ENCODE measurements at regions not wholly inside any gene's neighbourhood (a gene's known extent, or its start where the extent isn't known, plus 50 kb on each side); places are given as distances from the start of the nearest gene placed in this dataset.

DNA sequence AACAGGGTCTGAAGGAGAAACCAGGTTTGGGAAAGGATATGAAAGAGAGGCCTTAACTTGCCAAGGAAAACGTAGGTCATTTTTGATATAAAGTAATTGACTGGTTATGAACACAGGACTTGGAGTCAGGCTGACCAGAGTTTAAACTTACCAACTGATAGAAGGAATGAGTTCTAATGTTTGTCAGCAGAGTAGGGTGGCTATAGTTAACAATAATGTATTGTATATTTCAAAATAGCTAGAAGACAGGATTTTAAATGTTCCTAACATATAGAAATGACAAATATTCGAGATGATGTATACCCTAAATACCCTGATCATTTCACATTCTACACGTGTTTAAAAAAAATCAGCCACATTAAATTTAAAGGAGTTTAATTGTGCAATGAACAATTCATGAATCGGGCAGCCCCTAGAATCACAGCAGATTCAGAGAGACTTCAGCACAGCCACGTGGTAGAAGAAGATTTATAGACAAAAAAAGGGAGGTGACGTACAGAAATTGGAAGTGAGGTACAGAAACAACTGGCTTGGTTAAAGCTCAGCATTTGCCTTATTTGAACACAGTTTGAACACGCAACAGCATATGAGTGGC lies 52.5 kb upstream of the PLEKHG7 start:
- Histone ChIP-seq H3K4me1 (ENCODE audit: control insufficient read depth, insufficient read depth, low read length) (no peaks in the 10 kb centered on the region), H3K27me3 (ENCODE audit: control insufficient read depth, insufficient read depth, low read length) (no peaks in the 10 kb centered on the region), H3K9ac (ENCODE audit: low read length) (no peak overlapping the region), H3K36me3 (ENCODE audit: control insufficient read depth, insufficient read depth, low read length) (no peaks in the 10 kb centered on the region), H3K27ac (ENCODE audit: low read depth, low read length) (no peak overlapping the region), H3K4me3 (ENCODE audit: low read length) (no peak overlapping the region)

- Histone ChIP-seq H3K27ac (ENCODE audit: low read depth, low read length) (no peak overlapping the region), H3K27me3 (ENCODE audit: control insufficient read depth, insufficient read depth, low read length) (no peaks in the 10 kb centered on the region), H3K9ac (ENCODE audit: low read length) (no peak overlapping the region), H3K4me1 (ENCODE audit: control insufficient read depth, insufficient read depth, low read length) (no peaks in the 10 kb centered on the region), H3K36me3 (ENCODE audit: control insufficient read depth, insufficient read depth, low read length) (no peaks in the 10 kb centered on the region), H3K4me3 (ENCODE audit: low read length) (peak overlapping the region; percentile 11)
Measured at GRCh38 chr12:92649511-92650227, 53.1 kb upstream of the PLEKHG7 start.

- Histone ChIP-seq H3K27ac (ENCODE audit: low read depth, low read length) (no peak overlapping the region), H3K27me3 (ENCODE audit: control insufficient read depth, insufficient read depth, low read length) (no peaks in the 10 kb centered on the region), H3K4me3 (ENCODE audit: low read length) (no peak overlapping the region), H3K9ac (ENCODE audit: low read length) (no peak overlapping the region), H3K4me1 (ENCODE audit: control insufficient read depth, insufficient read depth, low read length) (no peaks in the 10 kb centered on the region), H3K36me3 (ENCODE audit: control insufficient read depth, insufficient read depth, low read length) (no peaks in the 10 kb centered on the region)
Measured at GRCh38 chr12:92648242-92649031, 54.4 kb upstream of the PLEKHG7 start.

DNA sequence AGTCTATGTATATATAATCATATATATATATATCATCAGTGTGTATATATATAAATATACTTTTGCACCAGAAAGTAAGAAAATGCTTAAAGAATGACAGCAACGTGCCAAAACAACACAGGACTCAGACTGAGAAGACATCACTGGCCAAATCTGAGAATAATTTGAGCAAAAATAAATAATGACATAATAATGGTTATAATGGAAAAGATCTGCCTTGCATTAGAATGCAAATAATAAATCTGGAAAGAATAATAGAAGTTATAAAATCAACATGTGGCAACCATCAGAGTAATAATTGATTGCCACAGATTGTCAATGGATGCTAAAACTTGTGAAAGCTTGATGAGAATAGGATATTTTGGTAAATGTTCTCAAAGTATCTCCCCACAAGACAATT lies 61.5 kb upstream of the PLEKHG7 start:
- Histone ChIP-seq H3K27ac (ENCODE audit: low read depth, low read length) (no peak overlapping the region), H3K36me3 (ENCODE audit: control insufficient read depth, insufficient read depth, low read length) (no peaks in the 10 kb centered on the region), H3K4me3 (ENCODE audit: low read length) (no peak overlapping the region), H3K4me1 (ENCODE audit: control insufficient read depth, insufficient read depth, low read length) (no peaks in the 10 kb centered on the region), H3K27me3 (ENCODE audit: control insufficient read depth, insufficient read depth, low read length) (no peaks in the 10 kb centered on the region), H3K9ac (ENCODE audit: low read length) (no peak overlapping the region)

DNA sequence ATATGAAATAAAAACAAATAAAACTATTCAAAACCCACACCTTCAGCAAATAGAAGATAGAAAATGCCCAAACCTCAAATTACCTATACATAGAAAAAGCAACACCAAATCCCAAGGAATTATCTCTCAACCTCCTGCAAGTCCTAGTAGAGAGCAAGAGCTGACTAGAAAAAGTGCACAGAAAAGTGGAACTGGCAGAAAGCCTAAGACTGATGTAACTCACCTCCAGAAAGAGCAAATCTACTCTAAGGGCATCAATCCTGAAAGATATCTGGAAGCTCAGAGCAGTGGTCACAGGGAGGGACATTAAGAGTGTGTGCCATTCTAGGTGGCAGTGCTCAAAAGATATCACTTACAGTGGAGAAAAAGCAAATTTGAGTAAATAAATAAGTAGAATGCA lies 62.1 kb upstream of the PLEKHG7 start:
- Histone ChIP-seq H3K4me1 (ENCODE audit: control insufficient read depth, insufficient read depth, low read length) (no peaks in the 10 kb centered on the region), H3K4me3 (ENCODE audit: low read length) (no peak overlapping the region), H3K9ac (ENCODE audit: low read length) (no peak overlapping the region), H3K36me3 (ENCODE audit: control insufficient read depth, insufficient read depth, low read length) (no peaks in the 10 kb centered on the region), H3K27me3 (ENCODE audit: control insufficient read depth, insufficient read depth, low read length) (no peaks in the 10 kb centered on the region), H3K27ac (ENCODE audit: low read depth, low read length) (no peak overlapping the region)

GRCh38 chr12:92639017-92639416 lies 63.8 kb upstream of the PLEKHG7 start:
- Histone ChIP-seq H3K27ac (ENCODE audit: low read depth, low read length) (no peak overlapping the region), H3K4me1 (ENCODE audit: control insufficient read depth, insufficient read depth, low read length) (no peaks in the 10 kb centered on the region), H3K36me3 (ENCODE audit: control insufficient read depth, insufficient read depth, low read length) (no peaks in the 10 kb centered on the region), H3K9ac (ENCODE audit: low read length) (no peak overlapping the region), H3K4me3 (ENCODE audit: low read length) (no peak overlapping the region), H3K27me3 (ENCODE audit: control insufficient read depth, insufficient read depth, low read length) (no peaks in the 10 kb centered on the region)

- no peak overlapping the region for H3K9ac ChIP-seq (ENCODE audit: low read length)
- no peak overlapping the region for H3K4me3 ChIP-seq (ENCODE audit: low read length)
- no peaks in the 10 kb centered on the region for H3K36me3 ChIP-seq (ENCODE audit: control insufficient read depth, insufficient read depth, low read length)
- no peak overlapping the region for H3K27ac ChIP-seq (ENCODE audit: low read depth, low read length)
- H3K27me3 ChIP-seq (ENCODE audit: control insufficient read depth, insufficient read depth, low read length) = no peaks in the 10 kb centered on the region
- no peaks in the 10 kb centered on the region for H3K4me1 ChIP-seq (ENCODE audit: control insufficient read depth, insufficient read depth, low read length)
Measured at GRCh38 chr12:92634730-92635129, 68.1 kb upstream of the PLEKHG7 start.

GRCh38 chr12:92634202-92634601 lies 68.6 kb upstream of the PLEKHG7 start:
- Histone ChIP-seq H3K36me3 (ENCODE audit: control insufficient read depth, insufficient read depth, low read length) (no peaks in the 10 kb centered on the region), H3K9ac (ENCODE audit: low read length) (no peak overlapping the region), H3K4me1 (ENCODE audit: control insufficient read depth, insufficient read depth, low read length) (no peaks in the 10 kb centered on the region), H3K27ac (ENCODE audit: low read depth, low read length) (no peak overlapping the region), H3K27me3 (ENCODE audit: control insufficient read depth, insufficient read depth, low read length) (no peaks in the 10 kb centered on the region), H3K4me3 (ENCODE audit: low read length) (no peak overlapping the region)

DNA sequence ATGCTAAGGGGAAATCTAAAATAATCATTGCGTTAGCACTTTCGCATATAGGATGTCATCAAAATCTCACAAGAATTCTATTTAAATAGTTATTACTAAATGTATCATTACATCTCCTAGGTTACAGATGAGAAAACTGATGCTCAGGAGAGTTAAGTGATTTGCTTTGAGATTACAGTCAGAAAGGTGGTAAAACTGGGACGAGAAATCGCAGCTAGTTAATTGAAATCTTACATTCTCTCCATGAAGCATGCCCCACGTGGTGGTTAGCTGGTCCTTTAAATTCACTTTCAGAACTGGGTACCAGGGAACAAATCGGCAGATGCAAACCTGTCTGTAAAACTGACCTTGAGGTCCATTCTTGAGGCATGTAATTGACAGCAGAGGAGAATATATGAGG lies 71.8 kb upstream of the PLEKHG7 start:
- H3K27ac ChIP-seq (ENCODE audit: low read depth, low read length) = no peak overlapping the region
- no peaks in the 10 kb centered on the region for H3K36me3 ChIP-seq (ENCODE audit: control insufficient read depth, insufficient read depth, low read length)
- H3K27me3 ChIP-seq (ENCODE audit: control insufficient read depth, insufficient read depth, low read length) = no peaks in the 10 kb centered on the region
- no peak overlapping the region for H3K4me3 ChIP-seq (ENCODE audit: low read length)
- H3K9ac ChIP-seq (ENCODE audit: low read length) = no peak overlapping the region
- H3K4me1 ChIP-seq (ENCODE audit: control insufficient read depth, insufficient read depth, low read length) = no peaks in the 10 kb centered on the region

GRCh38 chr12:92629349-92630065 lies 73.3 kb upstream of the PLEKHG7 start:
- Histone ChIP-seq H3K36me3 (ENCODE audit: control insufficient read depth, insufficient read depth, low read length) (no peaks in the 10 kb centered on the region), H3K4me3 (ENCODE audit: low read length) (no peak overlapping the region), H3K27ac (ENCODE audit: low read depth, low read length) (no peak overlapping the region), H3K4me1 (ENCODE audit: control insufficient read depth, insufficient read depth, low read length) (no peaks in the 10 kb centered on the region), H3K9ac (ENCODE audit: low read length) (no peak overlapping the region), H3K27me3 (ENCODE audit: control insufficient read depth, insufficient read depth, low read length) (no peaks in the 10 kb centered on the region)

- Histone ChIP-seq H3K4me3 (ENCODE audit: low read length) (no peak overlapping the region), H3K9ac (ENCODE audit: low read length) (no peak overlapping the region), H3K36me3 (ENCODE audit: control insufficient read depth, insufficient read depth, low read length) (no peaks in the 10 kb centered on the region), H3K27ac (ENCODE audit: low read depth, low read length) (no peak overlapping the region), H3K4me1 (ENCODE audit: control insufficient read depth, insufficient read depth, low read length) (no peaks in the 10 kb centered on the region), H3K27me3 (ENCODE audit: control insufficient read depth, insufficient read depth, low read length) (no peaks in the 10 kb centered on the region)
Measured at GRCh38 chr12:92628476-92628875, 74.3 kb upstream of the PLEKHG7 start.

DNA sequence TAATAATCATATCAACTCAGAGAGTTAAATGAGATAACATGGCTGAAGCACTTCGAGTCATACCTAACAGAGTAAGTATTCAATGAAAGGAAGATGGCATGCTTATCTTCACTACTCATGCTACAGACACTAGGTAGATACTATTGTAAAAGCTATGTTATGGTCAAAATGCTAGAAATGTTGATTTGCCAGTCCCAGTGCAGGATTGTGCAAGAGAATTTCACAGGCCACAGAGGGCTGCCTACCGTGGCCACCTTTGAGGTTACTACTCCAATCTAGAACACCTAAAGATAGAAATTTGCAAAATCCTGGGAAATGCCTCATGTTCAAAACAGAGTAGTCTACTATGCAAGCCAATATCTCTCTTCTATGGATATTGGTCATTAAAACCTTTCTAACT lies 75.3 kb upstream of the PLEKHG7 start:
- Histone ChIP-seq H3K4me1 (ENCODE audit: control insufficient read depth, insufficient read depth, low read length) (no peaks in the 10 kb centered on the region), H3K27me3 (ENCODE audit: control insufficient read depth, insufficient read depth, low read length) (no peaks in the 10 kb centered on the region), H3K4me3 (ENCODE audit: low read length) (no peak overlapping the region), H3K36me3 (ENCODE audit: control insufficient read depth, insufficient read depth, low read length) (no peaks in the 10 kb centered on the region), H3K9ac (ENCODE audit: low read length) (no peak overlapping the region), H3K27ac (ENCODE audit: low read depth, low read length) (no peak overlapping the region)

Measured in rectal smooth muscle tissue (tissue), 1 donor.